Endothelial cell of umbilical vein (primary cell): ENCODE measurements at regions not wholly inside any gene's neighbourhood (a gene's known extent, or its start where the extent isn't known, plus 50 kb on each side); places are given as distances from the start of the nearest gene placed in this dataset.

Source experiments
- BruUV-seq: library from RNA; stranded (reverse); fragments of 400-500 nt; replicated peaks from 2 replicates; lab custom pipeline; 2021; lab: Mats Ljungman, UMichigan
- CTCF ChIA-PET: fragments of 300-600, 350-600 bp; sonication (Branson Sonifier 250); formaldehyde crosslinking; loops from one replicate; lab custom pipeline; 2021; ENCODE audit warnings: antibody characterized with exemption, inconsistent platforms; lab: Charles Lee
- POLR2A ChIA-PET: fragments of 300-600, 350-600 bp; sonication (Branson Sonifier 250); formaldehyde crosslinking; loops from one replicate; lab custom pipeline; 2021; ENCODE audit warnings: antibody characterized with exemption, inconsistent platforms; lab: Charles Lee
- DNase-seq: peaks from one replicate; pipeline ENCODE4 v3.0.0-alpha.2; 2011; ENCODE audit warnings: low read depth, low spot score
- FAIRE-seq: peaks from 2 replicates; lab custom pipeline; 2011; peaks lifted over from hg19 to GRCh38; lab: Jason Lieb, UNC
- H2AFZ ChIP-seq: 2 replicates; pipeline ENCODE4 v1.6.0; 2012; ENCODE audit warnings: low read depth, low read length, control low read depth, inconsistent platforms
- H3K27ac ChIP-seq: 2 replicates; pipeline ENCODE4 v1.5.1; 2011; ENCODE audit warnings: low read depth, mild to moderate bottlenecking, control low read depth, low read length, moderate library complexity; ENCODE audit not compliant: insufficient read depth
- H3K27me3 ChIP-seq, 2 experiments: 2 replicates each; pipeline versions ENCODE4 v1.6.0 to v1.6.1; 2011; ENCODE audit warnings: low read length in 2 of 2, mixed read lengths in 1 of 2; ENCODE audit not compliant: control insufficient read depth in 2 of 2, insufficient read depth in 2 of 2
- H3K36me3 ChIP-seq, 2 experiments: 2 replicates in 1 of 2; 3 replicates in 1 of 2; pipeline ENCODE4 v1.5.1; 2011; ENCODE audit warnings: low read length in 2 of 2, mild to moderate bottlenecking in 1 of 2, moderate library complexity in 1 of 2; ENCODE audit not compliant: control insufficient read depth in 2 of 2, insufficient read depth in 2 of 2; ENCODE audit errors: extremely low read depth in 1 of 2
- H3K4me1 ChIP-seq: 3 replicates; pipeline ENCODE4 v1.5.1; 2011; ENCODE audit warnings: mild to moderate bottlenecking, low read length; ENCODE audit not compliant: control insufficient read depth, insufficient read depth; ENCODE audit errors: extremely low read depth
- H3K4me2 ChIP-seq: 2 replicates; pipeline ENCODE4 v1.6.1; 2011; ENCODE audit warnings: low read length, control low read depth, mixed read lengths; ENCODE audit not compliant: insufficient read depth
- H3K4me3 ChIP-seq, 3 experiments: fragments of 200-600 bp in 1 of 3; sonication (generic), shearing (Covaris generic) in 1 of 3; replicated peaks in 1 of 3; 2 replicates each; pipeline ENCODE4 v1.5.1; 2011 to 2016; ENCODE audit warnings: control low read depth in 3 of 3, low read length in 3 of 3, mild to moderate bottlenecking in 2 of 3, inconsistent platforms in 1 of 3, low read depth in 1 of 3, moderate library complexity in 1 of 3; ENCODE audit not compliant: insufficient read depth in 1 of 3
- H3K79me2 ChIP-seq: 2 replicates; pipeline ENCODE4 v1.6.0; 2012; ENCODE audit warnings: low read length, inconsistent platforms; ENCODE audit not compliant: control insufficient read depth, insufficient read depth
- H3K9ac ChIP-seq: replicated peaks from 2 replicates; pipeline ENCODE3; 2011; ENCODE audit warnings: low read length, control low read depth; ENCODE audit not compliant: insufficient read depth; ENCODE audit errors: extremely low read depth
- H3K9me1 ChIP-seq: replicated peaks from 3 replicates; pipeline ENCODE4 v1.6.0; 2011; ENCODE audit warnings: mild to moderate bottlenecking, low read length; ENCODE audit not compliant: control insufficient read depth, insufficient read depth; ENCODE audit errors: extremely low read depth
- H3K9me3 ChIP-seq: replicated peaks from 2 replicates; pipeline ENCODE4 v1.5.1; 2012; ENCODE audit warnings: low read length, inconsistent platforms; ENCODE audit not compliant: control insufficient read depth, insufficient read depth
- H4K20me1 ChIP-seq: replicated peaks from 2 replicates; pipeline ENCODE3; 2011; ENCODE audit warnings: mild to moderate bottlenecking, low read length; ENCODE audit not compliant: control insufficient read depth, insufficient read depth; ENCODE audit errors: extremely low read depth
- FOS ChIP-seq: IDR thresholded peaks from 2 replicates; pipeline ENCODE4 v1.6.1; 2011; ENCODE audit warnings: mild to moderate bottlenecking, low read length, moderate library complexity, borderline replicate concordance; ENCODE audit not compliant: insufficient read depth
- GATA2 ChIP-seq: IDR thresholded peaks from 2 replicates; pipeline ENCODE4 v1.7.0; 2011; ENCODE audit warnings: low read depth, mild to moderate bottlenecking, moderate library complexity, mixed read lengths, low read length; ENCODE audit not compliant: insufficient read length, insufficient read depth
- JUN ChIP-seq: IDR thresholded peaks from 2 replicates; pipeline ENCODE4 v1.6.1; 2011; ENCODE audit warnings: borderline replicate concordance, low read depth; ENCODE audit not compliant: insufficient read length, insufficient read depth
- MAX ChIP-seq: IDR thresholded peaks from 2 replicates; pipeline ENCODE4 v1.6.1; 2011; ENCODE audit not compliant: insufficient read depth, insufficient read length
- MYC ChIP-seq: IDR thresholded peaks from one replicate; pipeline ENCODE4 v1.6.1; 2011; ENCODE audit warnings: mild to moderate bottlenecking, low read depth, low read length
- POLR2AphosphoS5 ChIP-seq: IDR thresholded peaks from 2 replicates; pipeline ENCODE4 v1.6.1; 2012; ENCODE audit warnings: low read depth, mild to moderate bottlenecking, control low read depth, low read length, moderate library complexity; ENCODE audit not compliant: insufficient read depth
- dilution Hi-C: fragments of 300-500 bp; cut with MboI; formaldehyde crosslinking; loops from one replicate; pipeline ENCODE4 v1.15.0; 2019; ENCODE audit warnings: low sequenced_read_pairs; ENCODE audit not compliant: extremely low pct_ligation_motif_present
- intact Hi-C: fragments of 100-400 bp; cut with micrococcal nuclease; formaldehyde crosslinking; loops from one replicate; pipeline ENCODE4 v1.10.0; 2022

GRCh38 chr1:188857526-188858087, 1620.1 kb downstream of the BRINP3 start:
- no peak overlapping the region for H3K4me2 ChIP-seq
- no peak overlapping the region for H2AFZ ChIP-seq
- no peaks in the 10 kb centered on the region for H3K9me1 ChIP-seq
- BruUV-seq = no TSS peak
- ChIA-PET POLR2A (no interaction called here), CTCF (interaction anchor here (1.0 kb wide), 2 partner anchors 12 to 22 kb away, joined by 3 read pairs; no protein-coding TSS in a partner anchor)
- intact Hi-C loops (no loop called here), dilution Hi-C loops (no loop called here)
- H3K27me3 ChIP-seq = no peaks in the 10 kb centered on the region
- no peak overlapping the region for H3K27ac ChIP-seq
- DNase-seq (no peak), FAIRE-seq (no peak)
- H3K4me3 ChIP-seq = no peak overlapping the region
- H3K9me3 ChIP-seq = no peaks in the 10 kb centered on the region
- TF ChIP-seq GATA2 (no peak), MAX (no peak), MYC (no peak)
- no peak overlapping the region for H3K9ac ChIP-seq
- H3K4me1 ChIP-seq = no peaks in the 10 kb centered on the region
- no peaks in the 10 kb centered on the region for H3K36me3 ChIP-seq
- no peaks in the 10 kb centered on the region for H3K79me2 ChIP-seq
- no peaks in the 10 kb centered on the region for H4K20me1 ChIP-seq

- H3K79me2 ChIP-seq = no peaks in the 10 kb centered on the region
- dilution Hi-C loops = no loop called here
- H3K9ac ChIP-seq = no peak overlapping the region
- H3K4me2 ChIP-seq = no peak overlapping the region
- no peak overlapping the region for H3K27ac ChIP-seq
- no peak overlapping the region for H2AFZ ChIP-seq
- H3K4me1 ChIP-seq = no peaks in the 10 kb centered on the region
- BruUV-seq = no TSS peak
- DNase-seq = no peak
- no peaks in the 10 kb centered on the region for H3K9me3 ChIP-seq
- no peaks in the 10 kb centered on the region for H3K9me1 ChIP-seq
- no peak for FAIRE-seq
- H4K20me1 ChIP-seq = no peaks in the 10 kb centered on the region
- intact Hi-C loops = no loop called here
- ChIA-PET CTCF (no interaction called here), POLR2A (no interaction called here)
- no peak for TF ChIP-seq FOS
- TF ChIP-seq POLR2AphosphoS5 = no peak
- no peak for TF ChIP-seq MAX
- TF ChIP-seq JUN = no peak
- no peak for TF ChIP-seq MYC
- TF ChIP-seq GATA2 = no peak
- H3K36me3 ChIP-seq = no peaks in the 10 kb centered on the region
- H3K4me3 ChIP-seq = no peak overlapping the region
- no peaks in the 10 kb centered on the region for H3K27me3 ChIP-seq
Observed at GRCh38 chr1:188867614-188868013, 1610.0 kb downstream of the BRINP3 start.
